GM12878 (cell line): ENCODE measurements at regions not wholly inside any gene's neighbourhood (a gene's known extent, or its start where the extent isn't known, plus 50 kb on each side); places are given as distances from the start of the nearest gene placed in this dataset.

Experiments used
- ATAC-seq: fragments of 200-7000 bp; cut with Tn5 transposase; 3 replicates; pipeline ENCODE4 v1.9.1; 2020; ENCODE audit warnings: mild to moderate bottlenecking, moderate library complexity
- BruUV-seq: library from RNA; stranded (reverse); fragments of 400-500 nt; replicated peaks from 2 replicates; lab custom pipeline; 2021; lab: Mats Ljungman, UMichigan
- CTCF ChIA-PET: fragments of 300-600 bp; sonication (Branson Sonifier 250); formaldehyde crosslinking; extraction: SDS; loops from one replicate; lab custom pipeline; 2021; ENCODE audit warnings: inconsistent platforms; lab: Yijun Ruan, JAX
- POLR2A ChIA-PET: fragments of 350-600 bp; formaldehyde crosslinking; extraction: SDS; loops from one replicate; lab custom pipeline; 2021; ENCODE audit warnings: inconsistent platforms; lab: Charles Lee
- RAD21 ChIA-PET: fragments of 300-600 bp; sonication (Branson Sonifier 250); formaldehyde crosslinking; loops from one replicate; lab custom pipeline; 2023; ENCODE audit warnings: antibody characterized with exemption; ENCODE audit not compliant: unreplicated experiment; lab: Charles Lee
- SMC1A ChIA-PET: fragments of 300-600 bp; sonication (Branson Sonifier 250); formaldehyde crosslinking; loops from one replicate; lab custom pipeline; 2023; ENCODE audit not compliant: unreplicated experiment, uncharacterized antibody; lab: Charles Lee
- DNase-seq: peaks from one replicate; pipeline ENCODE4 v3.0.0-alpha.2; 2011; ENCODE audit warnings: low read depth, low spot score
- FAIRE-seq: peaks from 3 replicates; lab custom pipeline; 2011; peaks lifted over from hg19 to GRCh38; lab: Jason Lieb, UNC
- H2AFZ ChIP-seq: 2 replicates; pipeline ENCODE4 v1.6.0; 2011; ENCODE audit warnings: low read depth, low read length, control low read depth; ENCODE audit not compliant: control insufficient read depth
- H3K27ac ChIP-seq: 2 replicates; pipeline ENCODE4 v1.5.1; 2011; ENCODE audit warnings: control low read depth; ENCODE audit not compliant: control insufficient read depth, insufficient read depth
- H3K27me3 ChIP-seq, 2 experiments: replicated peaks in 1 of 2; 2 replicates each; pipeline versions ENCODE4 v1.6.0 to v1.6.1; 2011; ENCODE audit warnings: low read length in 1 of 2; ENCODE audit not compliant: control insufficient read depth in 2 of 2, insufficient read depth in 2 of 2
- H3K36me3 ChIP-seq, 2 experiments: 2 replicates each; pipeline ENCODE4 v1.5.1; 2011; ENCODE audit warnings: low read length in 1 of 2; ENCODE audit not compliant: control insufficient read depth in 2 of 2, insufficient read depth in 2 of 2
- H3K4me1 ChIP-seq: 2 replicates; pipeline ENCODE4 v1.6.1; 2011; ENCODE audit warnings: mild to moderate bottlenecking, low read length, moderate library complexity, mixed read lengths; ENCODE audit not compliant: control insufficient read depth, insufficient read depth
- H3K4me2 ChIP-seq: 2 replicates; pipeline ENCODE4 v1.6.0; 2011; ENCODE audit warnings: control low read depth; ENCODE audit not compliant: control insufficient read depth, insufficient read depth
- H3K4me3 ChIP-seq: fragments of 200-600 bp; sonication (generic); 2 replicates; pipeline ENCODE4 v1.5.1; 2016
- H3K79me2 ChIP-seq: 2 replicates; pipeline ENCODE4 v1.6.0; 2011; ENCODE audit warnings: low read length; ENCODE audit not compliant: control insufficient read depth, insufficient read depth
- H3K9ac ChIP-seq: 2 replicates; pipeline ENCODE4 v1.8.0; 2011; ENCODE audit warnings: low read length, control low read depth, mixed read lengths; ENCODE audit not compliant: control insufficient read depth, insufficient read depth
- H3K9me3 ChIP-seq: replicated peaks from 3 replicates; pipeline ENCODE4 v1.5.1; 2011; ENCODE audit warnings: mild to moderate bottlenecking, low read length; ENCODE audit not compliant: control insufficient read depth, insufficient read depth
- H4K20me1 ChIP-seq: 2 replicates; pipeline ENCODE4 v1.6.0; 2011; ENCODE audit not compliant: control insufficient read depth, insufficient read depth
- BACH1 ChIP-seq: fragments of 450-650 bp; IDR thresholded peaks from 2 replicates; pipeline ENCODE4 v1.6.1; 2017; ENCODE audit warnings: mild to moderate bottlenecking, borderline replicate concordance
- BCL3 ChIP-seq: IDR thresholded peaks from 2 replicates; pipeline ENCODE4 v1.6.1; 2011; ENCODE audit warnings: borderline replicate concordance, low read depth, mild to moderate bottlenecking, moderate library complexity, low read length; ENCODE audit not compliant: insufficient read depth, poor library complexity, severe bottlenecking
- CBFB ChIP-seq: IDR thresholded peaks from 2 replicates; pipeline ENCODE4 v1.6.1; 2016; ENCODE audit warnings: antibody characterized with exemption, low read depth
- ELK1 ChIP-seq: IDR thresholded peaks from 2 replicates; pipeline ENCODE4 v1.6.1; 2012; ENCODE audit warnings: low read depth, low read length, improper control_type of control experiment
- EP300 ChIP-seq, 2 experiments: fragments of 150-350 bp in 1 of 2; IDR thresholded peaks; 2 replicates each; pipeline ENCODE4 v1.6.1; 2011 to 2012; ENCODE audit warnings: low read depth in 2 of 2, low read length in 2 of 2, borderline replicate concordance in 1 of 2, improper control_type of control experiment in 1 of 2, inconsistent platforms in 1 of 2; ENCODE audit not compliant: control insufficient read depth in 1 of 2
- NFXL1 ChIP-seq: fragments of 450-650 bp; IDR thresholded peaks from 2 replicates; pipeline ENCODE4 v1.6.1; 2017; ENCODE audit warnings: antibody characterized with exemption, mild to moderate bottlenecking, borderline replicate concordance
- PML ChIP-seq: IDR thresholded peaks from 2 replicates; pipeline ENCODE4 v1.6.1; 2012; ENCODE audit warnings: low read length, inconsistent platforms
- POLR2AphosphoS5 ChIP-seq: IDR thresholded peaks from 2 replicates; pipeline ENCODE4 v1.6.1; 2011; ENCODE audit warnings: mild to moderate bottlenecking, low read length, inconsistent platforms
- SMAD5 ChIP-seq: IDR thresholded peaks from 2 replicates; pipeline ENCODE4 v1.6.1; 2016; ENCODE audit warnings: antibody characterized with exemption, low read depth
- TCF12 ChIP-seq: IDR thresholded peaks from 2 replicates; pipeline ENCODE4 v1.6.1; 2011; ENCODE audit warnings: low read depth, mild to moderate bottlenecking, low read length
- TCF7 ChIP-seq: IDR thresholded peaks from 2 replicates; pipeline ENCODE4 v1.6.1; 2014; ENCODE audit warnings: antibody characterized with exemption, borderline replicate concordance
- WRNIP1 ChIP-seq: IDR thresholded peaks from 2 replicates; pipeline ENCODE4 v1.6.1; 2011; ENCODE audit warnings: low read depth, low read length, improper control_type of control experiment, borderline replicate concordance
- ZBTB40 ChIP-seq: fragments of 450-650 bp; IDR thresholded peaks from 2 replicates; pipeline ENCODE4 v1.6.1; 2016; ENCODE audit warnings: mild to moderate bottlenecking, moderate library complexity, borderline replicate concordance
- ZSCAN29 ChIP-seq: fragments of 450-650 bp; IDR thresholded peaks from 2 replicates; pipeline ENCODE4 v1.6.1; 2017; ENCODE audit warnings: mild to moderate bottlenecking, moderate library complexity
- WGBS: methylation state at CpG from one replicate; pipeline ENCODE4 v1.1.6; 2016; ENCODE audit warnings: low lambda C conversion rate; ENCODE audit not compliant: insufficient replicate concordance, insufficient coverage; ENCODE audit errors: missing lambda C conversion rate; 5-methylcytosine and 5-hydroxymethylcytosine counted together
- in situ Hi-C: fragments of 300-500 bp; cut with MboI; formaldehyde crosslinking; loops from 9 replicates; pipeline ENCODE4 v1.14.3; 2018; ENCODE audit warnings: mixed read lengths
- intact Hi-C: fragments of 100-400 bp; cut with micrococcal nuclease; formaldehyde crosslinking; loops from one replicate; pipeline ENCODE4 v1.14.2; 2022; ENCODE audit not compliant: unreplicated experiment

GRCh38 chr22:22697377-22698117, 53.1 kb downstream of the GGTLC2 start:
- DNase-seq (no peak), FAIRE-seq (no peak), ATAC-seq (no peak)
- peak overlapping the region; percentile 25; the same call in 1 of the 2 replicates for H3K27ac ChIP-seq
- TSS peak; percentile 81 for BruUV-seq
- H4K20me1 ChIP-seq: no peaks in the 10 kb centered on the region
- in situ Hi-C loops (no loop called here), intact Hi-C loops (no loop called here)
- peaks cover 21% of the 10 kb centered on the region for H3K4me1 ChIP-seq
- H3K79me2 ChIP-seq: peaks cover 4% of the 10 kb centered on the region
- H3K4me3 ChIP-seq: no peak overlapping the region
- H3K9me3 ChIP-seq: no peaks in the 10 kb centered on the region
- no peaks in the 10 kb centered on the region for H3K27me3 ChIP-seq
- 45% methylated on average over 11 of the region's 12 CpGs for WGBS
- ChIA-PET RAD21 (no interaction called here), SMC1A (no interaction called here), CTCF (interaction anchor here (0.9 to 9.6 kb wide), 2 partner anchors 12 to 48 kb away, joined by 3 to 65 read pairs; no protein-coding TSS in a partner anchor), POLR2A (no interaction called here)
- H2AFZ ChIP-seq: no peak overlapping the region
- H3K9ac ChIP-seq: peak overlapping the region; percentile 47
- no peaks in the 10 kb centered on the region for H3K36me3 ChIP-seq
- H3K4me2 ChIP-seq: peak overlapping the region; percentile 68
- TF ChIP-seq CBFB: peak; percentile 83
- no peak for TF ChIP-seq ELK1
- TF ChIP-seq WRNIP1: no peak
- TF ChIP-seq EP300 (IDR thresholded peaks at IDR 0.05; ENCODE audit: borderline replicate concordance in 1 of 2, control insufficient read depth in 1 of 2, low read depth in 2 of 2, low read length in 2 of 2): no peak
- no peak for TF ChIP-seq ZSCAN29
- TF ChIP-seq TCF7: no peak
- peak; percentile 96 for TF ChIP-seq SMAD5
- TF ChIP-seq PML: peak; percentile 95
- TF ChIP-seq ZBTB40: no peak
- TF ChIP-seq TCF12: no peak
- no peak for TF ChIP-seq BCL3
- peak; percentile 88 for TF ChIP-seq POLR2AphosphoS5
- TF ChIP-seq BACH1: no peak
- no peak for TF ChIP-seq NFXL1
